Chondrocyte (in vitro differentiated cells): ENCODE measurements at regions not wholly inside any gene's neighbourhood (a gene's known extent, or its start where the extent isn't known, plus 50 kb on each side); places are given as distances from the start of the nearest gene placed in this dataset.

Experiments
- DNase-seq: peaks from one replicate; pipeline ENCODE4 v3.0.0; 2021; ENCODE audit warnings: mixed read lengths, low spot score
- H3K27ac Mint-ChIP-seq: one replicate; pipeline ENCODE4 v1.8.0; 2021; ENCODE audit warnings: mild to moderate bottlenecking, moderate library complexity, mixed read lengths; ENCODE audit not compliant: unreplicated experiment
- H3K27me3 Mint-ChIP-seq: 2 replicates; pipeline ENCODE4 v1.8.0; 2021; ENCODE audit warnings: low read depth, mixed read lengths
- H3K36me3 Mint-ChIP-seq: 2 replicates; pipeline ENCODE4 v1.8.0; 2021; ENCODE audit warnings: low read depth, mixed read lengths
- H3K4me1 Mint-ChIP-seq: 2 replicates; pipeline ENCODE4 v1.8.0; 2021; ENCODE audit warnings: low read depth, mild to moderate bottlenecking, mixed read lengths
- H3K4me3 Mint-ChIP-seq: one replicate; pipeline ENCODE4 v1.8.0; 2021; ENCODE audit warnings: mild to moderate bottlenecking, moderate library complexity, mixed read lengths; ENCODE audit not compliant: unreplicated experiment
- H3K9me3 Mint-ChIP-seq: 2 replicates; pipeline ENCODE4 v1.8.0; 2021; ENCODE audit warnings: low read depth, mixed read lengths
- TF ChIP-seq, protein P1 (sequence below): fragments of 200-600 bp; sonication (generic); IDR thresholded peaks from 2 replicates; pipeline ENCODE4 v1.5.0; 2021; ENCODE audit warnings: antibody characterized with exemption, mild to moderate bottlenecking, moderate library complexity

DNA sequence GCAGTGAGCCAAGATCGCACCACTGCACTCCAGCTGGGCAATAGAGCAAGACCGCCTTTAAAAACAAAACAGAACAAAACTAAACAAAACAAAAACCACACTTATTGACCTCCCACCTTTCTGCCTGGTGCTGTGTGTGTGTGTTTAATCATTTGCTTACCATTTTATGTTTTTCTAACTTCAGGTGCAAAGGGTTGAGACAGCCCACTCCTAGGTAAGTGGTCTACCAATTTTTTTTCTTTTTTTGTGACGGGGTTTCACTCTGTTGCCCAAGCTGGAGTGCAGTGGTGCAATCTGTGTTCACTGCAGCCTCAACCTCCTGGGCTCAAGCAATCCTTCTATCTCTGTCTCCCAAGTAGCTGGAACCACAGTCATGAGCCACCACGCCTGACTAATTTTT, 65.8 kb downstream of the SALL1 start:
- H3K9me3 Mint-ChIP-seq = peaks cover 11% of the 10 kb centered on the region
- peaks cover 3% of the 10 kb centered on the region for H3K27me3 Mint-ChIP-seq
- no peaks in the 10 kb centered on the region for H3K4me1 Mint-ChIP-seq
- no peak overlapping the region for H3K27ac Mint-ChIP-seq
- DNase-seq = no peak
- TF ChIP-seq, protein P1, sequence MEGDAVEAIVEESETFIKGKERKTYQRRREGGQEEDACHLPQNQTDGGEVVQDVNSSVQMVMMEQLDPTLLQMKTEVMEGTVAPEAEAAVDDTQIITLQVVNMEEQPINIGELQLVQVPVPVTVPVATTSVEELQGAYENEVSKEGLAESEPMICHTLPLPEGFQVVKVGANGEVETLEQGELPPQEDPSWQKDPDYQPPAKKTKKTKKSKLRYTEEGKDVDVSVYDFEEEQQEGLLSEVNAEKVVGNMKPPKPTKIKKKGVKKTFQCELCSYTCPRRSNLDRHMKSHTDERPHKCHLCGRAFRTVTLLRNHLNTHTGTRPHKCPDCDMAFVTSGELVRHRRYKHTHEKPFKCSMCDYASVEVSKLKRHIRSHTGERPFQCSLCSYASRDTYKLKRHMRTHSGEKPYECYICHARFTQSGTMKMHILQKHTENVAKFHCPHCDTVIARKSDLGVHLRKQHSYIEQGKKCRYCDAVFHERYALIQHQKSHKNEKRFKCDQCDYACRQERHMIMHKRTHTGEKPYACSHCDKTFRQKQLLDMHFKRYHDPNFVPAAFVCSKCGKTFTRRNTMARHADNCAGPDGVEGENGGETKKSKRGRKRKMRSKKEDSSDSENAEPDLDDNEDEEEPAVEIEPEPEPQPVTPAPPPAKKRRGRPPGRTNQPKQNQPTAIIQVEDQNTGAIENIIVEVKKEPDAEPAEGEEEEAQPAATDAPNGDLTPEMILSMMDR = no peak
- no peak overlapping the region for H3K4me3 Mint-ChIP-seq
- no peaks in the 10 kb centered on the region for H3K36me3 Mint-ChIP-seq

DNA sequence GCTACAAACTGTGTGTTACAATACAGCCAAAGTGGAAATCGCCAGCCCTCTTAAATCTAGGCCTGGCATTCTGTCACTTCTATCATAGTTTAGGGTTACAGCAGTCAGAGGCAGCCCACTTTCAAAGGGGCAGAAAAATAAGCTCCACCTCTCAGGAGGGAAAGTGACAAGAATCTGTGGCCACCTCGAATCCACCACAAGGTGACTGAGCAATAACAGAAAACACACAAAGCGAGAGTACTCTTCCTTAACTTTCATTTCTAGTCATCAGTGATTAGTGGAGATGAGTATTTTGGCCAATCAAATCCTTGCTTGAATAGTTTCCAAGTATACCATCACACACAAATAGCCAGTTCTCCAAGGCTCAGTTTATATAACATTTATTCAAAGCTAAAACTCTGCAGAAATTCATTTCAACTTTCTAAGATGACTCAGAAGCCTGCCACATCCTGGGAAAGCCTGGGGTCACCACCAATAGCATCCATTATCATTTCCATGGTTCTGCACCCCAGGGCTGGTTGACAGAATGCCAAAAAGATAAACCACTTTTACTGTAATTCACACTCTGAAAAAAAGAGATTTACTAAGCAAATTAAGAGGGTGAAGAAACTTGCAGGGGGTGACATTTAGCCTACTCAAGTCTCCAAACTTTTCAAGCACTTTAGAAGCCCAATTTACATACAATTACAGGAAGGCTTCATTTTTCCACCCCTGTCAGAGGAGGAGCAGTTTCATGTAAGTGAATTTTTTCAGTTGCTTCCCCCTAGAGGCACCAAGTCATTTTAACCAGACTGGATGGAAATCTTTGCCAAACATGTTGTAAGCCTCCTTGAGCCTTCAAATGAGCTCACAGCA, 66.8 kb downstream of the SALL1 start:
- Mint-ChIP-seq H3K4me1 (no peaks in the 10 kb centered on the region), H3K36me3 (no peaks in the 10 kb centered on the region), H3K9me3 (peaks cover 9% of the 10 kb centered on the region), H3K27me3 (peaks cover 3% of the 10 kb centered on the region), H3K4me3 (no peak overlapping the region), H3K27ac (no peak overlapping the region)
- DNase-seq = no peak
- TF ChIP-seq, protein P1 = no peak

DNA sequence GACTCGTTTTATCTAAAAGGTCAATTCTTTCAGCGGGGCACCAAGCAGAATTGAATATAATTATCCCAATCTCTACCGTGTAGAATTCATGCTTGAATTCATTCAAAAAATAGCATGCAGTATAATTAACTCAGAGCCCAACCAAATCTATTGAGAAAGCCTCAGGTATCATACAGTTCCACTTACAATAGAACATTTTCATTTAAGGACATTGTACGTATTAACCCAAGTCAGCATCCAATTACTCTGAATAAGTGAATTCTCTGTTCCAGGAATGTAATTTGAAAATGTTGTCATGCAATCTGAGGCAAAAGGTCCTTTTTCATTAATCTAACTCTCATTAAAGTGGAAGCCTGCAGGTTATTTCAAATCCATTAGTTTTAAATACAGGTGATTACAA, 78.5 kb downstream of the SALL1 start:
- Mint-ChIP-seq H3K27ac (no peak overlapping the region), H3K4me1 (no peaks in the 10 kb centered on the region), H3K9me3 (no peaks in the 10 kb centered on the region), H3K4me3 (no peak overlapping the region), H3K27me3 (peaks cover 6% of the 10 kb centered on the region), H3K36me3 (no peaks in the 10 kb centered on the region)
- TF ChIP-seq, protein P1 = no peak
- DNase-seq = no peak

DNA sequence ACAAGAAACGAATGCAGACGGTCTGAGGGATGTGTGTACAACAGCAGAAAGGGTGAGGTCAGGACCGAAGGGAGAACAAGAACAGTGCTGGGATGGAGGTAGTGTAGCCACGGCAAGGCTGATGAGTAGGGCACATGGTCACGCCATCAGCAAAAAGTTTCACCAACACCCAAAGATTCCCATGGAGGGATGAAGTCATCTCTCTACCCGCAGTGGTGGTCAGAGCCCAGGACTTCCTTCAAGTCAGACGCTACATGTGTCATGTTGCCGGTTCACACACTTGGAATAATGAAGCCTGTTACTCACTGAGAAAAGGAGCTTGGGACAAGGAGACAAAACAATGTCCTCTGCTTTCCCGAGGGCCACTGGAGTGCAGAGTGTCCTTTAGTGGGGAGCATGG, 79.7 kb downstream of the SALL1 start:
- no peaks in the 10 kb centered on the region for H3K36me3 Mint-ChIP-seq
- no peak overlapping the region for H3K4me3 Mint-ChIP-seq
- peaks cover 6% of the 10 kb centered on the region for H3K27me3 Mint-ChIP-seq
- H3K9me3 Mint-ChIP-seq = no peaks in the 10 kb centered on the region
- no peaks in the 10 kb centered on the region for H3K4me1 Mint-ChIP-seq
- H3K27ac Mint-ChIP-seq = no peak overlapping the region
- TF ChIP-seq, protein P1 = no peak
- no peak for DNase-seq

DNA sequence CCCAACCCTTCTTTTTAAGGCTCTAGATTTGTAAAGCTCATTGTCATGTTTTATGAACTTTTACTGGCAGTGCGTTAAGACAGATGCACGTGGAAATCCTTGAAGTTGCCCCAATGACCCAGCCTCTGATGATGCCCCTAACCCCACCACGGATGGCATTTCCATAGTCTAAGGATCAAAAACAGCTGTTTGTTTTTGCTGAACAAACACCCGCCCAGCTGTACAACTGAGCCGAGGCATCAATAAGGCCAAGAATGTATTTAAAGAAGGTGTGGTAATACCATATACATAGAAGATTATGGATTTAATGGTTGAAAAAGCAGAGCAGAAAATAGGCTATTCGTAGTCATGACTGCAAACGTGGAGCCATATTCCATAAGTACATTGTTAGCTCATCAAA, 83.7 kb downstream of the SALL1 start:
- no peaks in the 10 kb centered on the region for H3K9me3 Mint-ChIP-seq
- no peak overlapping the region for H3K27ac Mint-ChIP-seq
- H3K4me3 Mint-ChIP-seq = no peak overlapping the region
- H3K4me1 Mint-ChIP-seq = no peaks in the 10 kb centered on the region
- no peak for DNase-seq
- TF ChIP-seq, protein P1 = no peak
- no peaks in the 10 kb centered on the region for H3K36me3 Mint-ChIP-seq
- peaks cover 6% of the 10 kb centered on the region for H3K27me3 Mint-ChIP-seq
